ENCODE measurements at regions not wholly inside any gene's neighbourhood (a gene's known extent, or its start where the extent isn't known, plus 50 kb on each side); places are given as distances from the start of the nearest gene placed in this dataset.

GRCh38 chr2:7726989-7727388, 809.8 kb downstream of the RNF144A start:
- no peak for TF ChIP-seq EP300 (IDR thresholded peaks at IDR 0.05)
- no peak for TF ChIP-seq CTCF (IDR thresholded peaks at IDR 0.05)
- TF ChIP-seq POLR2A (IDR thresholded peaks at IDR 0.05; ENCODE audit: low read depth), result no peak

Measured in esophagus muscularis mucosa (tissue), 4 donors.